Heart right ventricle (tissue), 16 donors: ENCODE measurements at regions not wholly inside any gene's neighbourhood (a gene's known extent, or its start where the extent isn't known, plus 50 kb on each side); places are given as distances from the start of the nearest gene placed in this dataset.

Source experiments
- ATAC-seq, 8 donors: fragments of 200-7000 bp; cut with Tn5 transposase; one replicate each; pipeline ENCODE4 v1.9.1; 2020; ENCODE audit warnings: mild to moderate bottlenecking in 8 of 8, moderate library complexity in 8 of 8, moderate number of reproducible peaks in 1 of 8
- DNase-seq, 2 donors: peaks; one replicate each; pipeline ENCODE4 v3.0.0-alpha.2; 2020
- H3K27ac ChIP-seq, 10 donors: fragments of 200-600 bp; sonication (generic) in 2 of 10; one replicate each; pipeline versions ENCODE4 v1.5.0 to v1.8.0; 2020 to 2022; ENCODE audit warnings: mild to moderate bottlenecking in 3 of 10
- H3K27me3 ChIP-seq, 7 donors: fragments of 200-600 bp; one replicate each; pipeline ENCODE4 v1.8.0; 2021 to 2022; ENCODE audit warnings: mild to moderate bottlenecking in 2 of 7
- H3K36me3 ChIP-seq, 9 donors: fragments of 200-600 bp; sonication (generic) in 1 of 9; one replicate each; pipeline versions ENCODE4 v1.5.0 to v1.8.0; 2020 to 2022; ENCODE audit warnings: mild to moderate bottlenecking in 2 of 9
- H3K4me1 ChIP-seq, 9 donors: fragments of 200-600 bp; sonication (generic) in 1 of 9; one replicate each; pipeline versions ENCODE4 v1.5.0 to v1.8.0; 2020 to 2022; ENCODE audit warnings: mild to moderate bottlenecking in 4 of 9
- H3K4me3 ChIP-seq, 10 donors: fragments of 200-600 bp; sonication (generic) in 2 of 10; one replicate each; pipeline versions ENCODE4 v1.5.0 to v1.8.0; 2020 to 2022; ENCODE audit warnings: mild to moderate bottlenecking in 7 of 10, moderate library complexity in 2 of 10
- H3K9me3 ChIP-seq, 11 donors: fragments of 200-600 bp in 10 of 11; sonication (generic) in 2 of 11; one replicate each; pipeline versions ENCODE4 v1.5.0 to v1.8.0; 2013 to 2022; ENCODE audit warnings: mild to moderate bottlenecking in 2 of 11, control low read depth in 1 of 11, moderate library complexity in 1 of 11
- WGBS, 2 donors: extraction: QIAGEN DNeasy Blood & Tissue Kit; methylation state at CpG; one replicate each; pipeline ENCODE4 v1.1.7; 2013; ENCODE audit warnings: inconsistent platforms in 1 of 2; 5-methylcytosine and 5-hydroxymethylcytosine counted together
- intact Hi-C, 10 donors: fragments of 100-400 bp; cut with DNase I; formaldehyde crosslinking; loops; one replicate each; pipeline versions ENCODE4 v1.11.1 to v1.14.2; 2022
- TF ChIP-seq, protein P1 (sequence below), 9 donors: fragments of 200-600 bp; sonication (generic) in 2 of 9; IDR thresholded peaks; one replicate each; pipeline versions ENCODE4 v1.5.0 to v1.8.0; 2021 to 2022; ENCODE audit warnings: antibody characterized with exemption in 9 of 9, mild to moderate bottlenecking in 5 of 9, moderate library complexity in 1 of 9
- donor health status: Arrhythmogenic right ventricular cardiomyopathy.
- donor health status: ischemic (EF 13 %, LVEDD 7.1; RV severe dilation, severe dysfunction).
- donor health status: healthy with polysubstance abuse.
- donor health status: DM: no; HTN: yes; CAD: no.
- donor health status: DM: no; HTN: no; CAD: no.
- donor health status: ischemic (EF 25% LVEDD 6.9; RV normal size, moderate dysfunction).
- donor health status: ischemic (EF 25% LVEDD 5.7; RV mildly dilated, moderate dysfunction).
- donor health status: healthy.
- donor health status: DM: yes; HTN: yes; CAD: no.
- donor health status: Ischemic cardiomyopathy.
- donor health status: ischemic (EF 35%, LVEDD 5.7; RV mildly dilated, moderate dysfunction).
- donor health status: nonischemic (EF 11% LVEDD 7.7; RV severe dilation, severe dysfunction).
- donor health status: DM: yes; HTN: yes; CAD: no.
- donor health status: PGD.
- donor health status: ischemic (EF 29% LVEDD 5.4; RV normal size, mild dysfunction).
- donor health status: nonischemic (EF 23%, LVEDD 6.1; RV moderate dilation, normal function).

GRCh38 chr4:176999935-177000543 lies 207.3 kb upstream of the VEGFC start:
- no peaks in the 10 kb centered on the region for H3K4me1 ChIP-seq
- intact Hi-C loops: no loop called here
- TF ChIP-seq, protein P1, sequence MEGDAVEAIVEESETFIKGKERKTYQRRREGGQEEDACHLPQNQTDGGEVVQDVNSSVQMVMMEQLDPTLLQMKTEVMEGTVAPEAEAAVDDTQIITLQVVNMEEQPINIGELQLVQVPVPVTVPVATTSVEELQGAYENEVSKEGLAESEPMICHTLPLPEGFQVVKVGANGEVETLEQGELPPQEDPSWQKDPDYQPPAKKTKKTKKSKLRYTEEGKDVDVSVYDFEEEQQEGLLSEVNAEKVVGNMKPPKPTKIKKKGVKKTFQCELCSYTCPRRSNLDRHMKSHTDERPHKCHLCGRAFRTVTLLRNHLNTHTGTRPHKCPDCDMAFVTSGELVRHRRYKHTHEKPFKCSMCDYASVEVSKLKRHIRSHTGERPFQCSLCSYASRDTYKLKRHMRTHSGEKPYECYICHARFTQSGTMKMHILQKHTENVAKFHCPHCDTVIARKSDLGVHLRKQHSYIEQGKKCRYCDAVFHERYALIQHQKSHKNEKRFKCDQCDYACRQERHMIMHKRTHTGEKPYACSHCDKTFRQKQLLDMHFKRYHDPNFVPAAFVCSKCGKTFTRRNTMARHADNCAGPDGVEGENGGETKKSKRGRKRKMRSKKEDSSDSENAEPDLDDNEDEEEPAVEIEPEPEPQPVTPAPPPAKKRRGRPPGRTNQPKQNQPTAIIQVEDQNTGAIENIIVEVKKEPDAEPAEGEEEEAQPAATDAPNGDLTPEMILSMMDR (IDR thresholded peaks at IDR 0.05): no peak
- no peak overlapping the region for H3K4me3 ChIP-seq
- WGBS, 2 donors: 62 to 71% methylated on average over 2 of the region's 2 CpGs
- H3K9me3 ChIP-seq: peaks cover 0 to 19% (median 0%) of the 10 kb centered on the region in 11 donors
- DNase-seq (no peak), ATAC-seq (no peak)
- no peaks in the 10 kb centered on the region for H3K36me3 ChIP-seq
- no peak overlapping the region for H3K27ac ChIP-seq
- H3K27me3 ChIP-seq: no peaks in the 10 kb centered on the region

GRCh38 chr4:177001271-177002175 lies 208.8 kb upstream of the VEGFC start:
- no peaks in the 10 kb centered on the region for H3K36me3 ChIP-seq
- H3K27ac ChIP-seq: no peak overlapping the region
- H3K27me3 ChIP-seq: no peaks in the 10 kb centered on the region
- TF ChIP-seq, protein P1 (IDR thresholded peaks at IDR 0.05): no peak
- no peak for ATAC-seq
- peaks cover 0 to 6% (median 0%) of the 10 kb centered on the region in 9 donors for H3K4me1 ChIP-seq
- H3K9me3 ChIP-seq: peaks cover 0 to 19% (median 0%) of the 10 kb centered on the region in 11 donors
- H3K4me3 ChIP-seq: no peak overlapping the region
- no peak for DNase-seq
- intact Hi-C loops: no loop called here
- WGBS, 2 donors: 73 to 81% methylated on average over 3 of the region's 3 CpGs

DNA sequence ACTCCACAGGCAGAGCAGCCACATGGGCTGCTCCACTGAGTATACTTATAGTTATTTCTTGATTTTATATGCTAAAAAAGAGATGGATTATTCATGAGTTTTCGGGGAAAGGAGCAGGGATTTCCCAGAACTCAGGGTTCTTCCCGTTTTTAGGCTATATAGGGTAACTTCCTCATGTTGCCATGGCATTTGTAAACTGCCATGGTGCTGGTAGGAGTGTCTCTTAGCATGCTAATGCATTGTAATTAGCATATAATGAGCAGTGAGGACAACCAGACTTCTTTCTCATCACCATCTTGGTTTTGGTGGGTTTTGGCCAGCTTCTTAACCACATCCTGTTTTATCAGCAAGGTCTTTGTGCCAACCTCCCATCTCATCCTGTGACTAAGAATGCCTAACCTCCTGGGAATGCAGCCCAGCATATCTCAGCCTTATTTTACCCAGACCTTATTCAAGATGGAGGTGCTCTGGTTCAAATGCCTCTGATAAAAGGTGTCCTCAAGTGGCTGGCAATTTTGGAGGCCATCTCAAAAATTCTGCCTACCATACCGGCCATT lies 213.0 kb upstream of the VEGFC start:
- 74 to 76% methylated on average over 3 of the region's 3 CpGs for WGBS, 2 donors
- ATAC-seq (no peak), DNase-seq (no peak)
- H3K4me1 ChIP-seq: peaks cover 0 to 6% (median 0%) of the 10 kb centered on the region in 9 donors
- no peaks in the 10 kb centered on the region for H3K9me3 ChIP-seq
- no peaks in the 10 kb centered on the region for H3K27me3 ChIP-seq
- no peak overlapping the region for H3K27ac ChIP-seq
- intact Hi-C loops: no loop called here
- no peak overlapping the region for H3K4me3 ChIP-seq
- H3K36me3 ChIP-seq: no peaks in the 10 kb centered on the region
- TF ChIP-seq, protein P1 (IDR thresholded peaks at IDR 0.05): no peak

DNA sequence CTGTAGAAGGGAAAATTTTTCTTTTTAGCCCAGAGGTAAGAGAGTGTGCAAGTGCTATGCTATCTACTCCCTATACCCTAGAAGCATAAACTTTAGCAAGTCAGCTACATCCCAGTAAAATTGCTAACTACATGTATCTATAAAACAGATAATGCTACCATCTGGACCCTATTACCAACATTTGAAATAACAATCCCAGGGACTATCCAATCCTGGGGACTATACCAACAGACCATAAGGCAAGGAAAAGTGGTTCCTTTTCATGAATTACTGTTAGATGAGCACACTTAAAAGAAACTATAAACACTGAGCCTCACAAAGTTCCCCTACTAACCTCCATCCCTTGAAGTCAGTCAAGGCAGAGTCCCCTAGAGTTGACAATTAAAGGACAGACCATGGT lies 213.6 kb upstream of the VEGFC start:
- TF ChIP-seq, protein P1 (IDR thresholded peaks at IDR 0.05): no peak
- Histone ChIP-seq H3K27ac (no peak overlapping the region), H3K4me1 (peaks cover 0 to 6% (median 0%) of the 10 kb centered on the region in 9 donors), H3K27me3 (no peaks in the 10 kb centered on the region), H3K9me3 (peaks cover 0 to 2% (median 0%) of the 10 kb centered on the region in 11 donors), H3K4me3 (no peak overlapping the region), H3K36me3 (no peaks in the 10 kb centered on the region)
- no peak for DNase-seq
- intact Hi-C loops: no loop called here
- no peak for ATAC-seq
